Osteoblast (primary cell): ENCODE measurements at regions not wholly inside any gene's neighbourhood (a gene's known extent, or its start where the extent isn't known, plus 50 kb on each side); places are given as distances from the start of the nearest gene placed in this dataset.

Experiments
- DNase-seq: peaks from one replicate; pipeline ENCODE4 v3.0.0; 2011; ENCODE audit warnings: low spot score, mixed read lengths; ENCODE audit not compliant: insufficient read length; ENCODE audit errors: missing footprints
- H2AFZ ChIP-seq: 2 replicates; pipeline ENCODE4 v1.6.0; 2011; ENCODE audit warnings: mild to moderate bottlenecking, low read length
- H3K27ac ChIP-seq: 2 replicates; pipeline ENCODE4 v1.5.1; 2011; ENCODE audit warnings: mild to moderate bottlenecking, low read depth, low read length, moderate library complexity
- H3K27me3 ChIP-seq: 2 replicates; pipeline ENCODE4 v1.6.0; 2012; ENCODE audit warnings: mild to moderate bottlenecking, control low read depth, inconsistent platforms, low read length, moderate library complexity; ENCODE audit not compliant: insufficient read depth
- H3K36me3 ChIP-seq: 2 replicates; pipeline ENCODE4 v1.5.1; 2011; ENCODE audit warnings: mild to moderate bottlenecking, low read length, control low read depth, moderate library complexity; ENCODE audit not compliant: insufficient read depth
- H3K4me1 ChIP-seq: 2 replicates; pipeline ENCODE4 v1.5.1; 2011; ENCODE audit warnings: mild to moderate bottlenecking, low read length, control low read depth, moderate library complexity; ENCODE audit not compliant: insufficient read depth
- H3K4me2 ChIP-seq: 2 replicates; pipeline ENCODE4 v1.6.0; 2011; ENCODE audit warnings: mild to moderate bottlenecking, low read length; ENCODE audit not compliant: insufficient read depth
- H3K4me3 ChIP-seq: fragments of 200-600 bp; sonication (generic); 3 replicates; pipeline ENCODE4 v1.5.1; 2012; ENCODE audit warnings: mild to moderate bottlenecking, low read length, inconsistent platforms; ENCODE audit not compliant: insufficient read depth
- H3K79me2 ChIP-seq: 2 replicates; pipeline ENCODE4 v1.6.0; 2012; ENCODE audit warnings: mild to moderate bottlenecking, low read length, control low read depth, inconsistent platforms; ENCODE audit not compliant: insufficient read depth
- H3K9me3 ChIP-seq: 2 replicates; pipeline ENCODE4 v1.5.1; 2011; ENCODE audit warnings: low read depth, low read length, control low read depth
- H4K20me1 ChIP-seq: 2 replicates; pipeline ENCODE4 v1.6.0; 2012; ENCODE audit warnings: mild to moderate bottlenecking, low read length, control low read depth; ENCODE audit not compliant: insufficient read depth
- TF ChIP-seq, protein P1 (sequence below): IDR thresholded peaks from 2 replicates; pipeline ENCODE4 v1.5.1; 2011; ENCODE audit warnings: mild to moderate bottlenecking, low read depth, low read length, moderate library complexity; ENCODE audit errors: extremely low read depth

DNA sequence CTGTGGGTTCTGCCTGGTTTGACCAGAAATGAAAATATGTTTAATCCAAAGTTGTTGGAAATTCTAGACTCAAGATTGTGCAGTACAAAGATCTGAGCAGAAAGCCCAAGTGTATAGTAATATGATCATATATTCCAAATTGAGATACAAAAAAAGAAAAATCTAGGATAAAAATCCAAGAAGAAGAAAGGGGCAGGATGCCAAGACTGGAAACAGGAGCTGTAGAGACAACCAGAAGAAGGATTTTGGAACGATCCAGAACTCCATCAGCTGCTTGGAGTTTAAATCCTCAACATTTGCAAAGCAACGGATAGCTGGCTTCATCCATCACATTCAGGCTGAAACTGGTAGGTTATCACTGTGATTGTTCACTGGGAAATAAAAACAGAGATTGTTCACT is 333.6 kb upstream of the UBE2E3 start:
- Histone ChIP-seq H3K9me3 (no peaks in the 10 kb centered on the region), H3K4me3 (no peak overlapping the region), H3K4me2 (no peak overlapping the region), H2AFZ (no peak overlapping the region), H3K36me3 (no peaks in the 10 kb centered on the region), H3K27me3 (no peaks in the 10 kb centered on the region), H3K27ac (no peak overlapping the region), H3K4me1 (peaks cover 4% of the 10 kb centered on the region), H3K79me2 (no peaks in the 10 kb centered on the region), H4K20me1 (no peaks in the 10 kb centered on the region)
- DNase-seq: no peak
- TF ChIP-seq, protein P1, sequence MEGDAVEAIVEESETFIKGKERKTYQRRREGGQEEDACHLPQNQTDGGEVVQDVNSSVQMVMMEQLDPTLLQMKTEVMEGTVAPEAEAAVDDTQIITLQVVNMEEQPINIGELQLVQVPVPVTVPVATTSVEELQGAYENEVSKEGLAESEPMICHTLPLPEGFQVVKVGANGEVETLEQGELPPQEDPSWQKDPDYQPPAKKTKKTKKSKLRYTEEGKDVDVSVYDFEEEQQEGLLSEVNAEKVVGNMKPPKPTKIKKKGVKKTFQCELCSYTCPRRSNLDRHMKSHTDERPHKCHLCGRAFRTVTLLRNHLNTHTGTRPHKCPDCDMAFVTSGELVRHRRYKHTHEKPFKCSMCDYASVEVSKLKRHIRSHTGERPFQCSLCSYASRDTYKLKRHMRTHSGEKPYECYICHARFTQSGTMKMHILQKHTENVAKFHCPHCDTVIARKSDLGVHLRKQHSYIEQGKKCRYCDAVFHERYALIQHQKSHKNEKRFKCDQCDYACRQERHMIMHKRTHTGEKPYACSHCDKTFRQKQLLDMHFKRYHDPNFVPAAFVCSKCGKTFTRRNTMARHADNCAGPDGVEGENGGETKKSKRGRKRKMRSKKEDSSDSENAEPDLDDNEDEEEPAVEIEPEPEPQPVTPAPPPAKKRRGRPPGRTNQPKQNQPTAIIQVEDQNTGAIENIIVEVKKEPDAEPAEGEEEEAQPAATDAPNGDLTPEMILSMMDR: no peak

DNA sequence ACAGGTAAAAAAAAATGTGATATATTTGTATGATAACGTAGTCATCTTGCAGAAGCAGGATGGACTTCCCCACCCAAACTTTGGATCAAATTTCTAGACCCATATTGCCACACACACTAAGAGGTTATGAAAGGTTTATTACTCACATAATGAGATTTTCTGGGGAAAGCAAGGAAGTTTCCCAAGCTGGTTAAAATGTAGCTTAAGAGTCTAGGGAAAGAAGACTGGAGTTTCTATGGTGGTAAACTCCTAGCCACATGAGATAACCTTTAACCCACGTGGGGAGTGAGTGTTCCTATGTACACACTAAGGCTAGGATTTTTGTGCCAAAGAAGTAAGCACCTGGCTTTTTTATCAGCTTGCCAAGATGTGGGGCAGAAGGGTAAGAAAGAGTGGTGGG is 335.7 kb upstream of the UBE2E3 start:
- Histone ChIP-seq H3K9me3 (no peaks in the 10 kb centered on the region), H4K20me1 (no peaks in the 10 kb centered on the region), H3K4me1 (peaks cover 4% of the 10 kb centered on the region), H3K4me3 (no peak overlapping the region), H3K36me3 (no peaks in the 10 kb centered on the region), H3K79me2 (no peaks in the 10 kb centered on the region), H3K4me2 (no peak overlapping the region), H3K27me3 (no peaks in the 10 kb centered on the region), H2AFZ (no peak overlapping the region), H3K27ac (no peak overlapping the region)
- no peak for DNase-seq
- TF ChIP-seq, protein P1: no peak

DNA sequence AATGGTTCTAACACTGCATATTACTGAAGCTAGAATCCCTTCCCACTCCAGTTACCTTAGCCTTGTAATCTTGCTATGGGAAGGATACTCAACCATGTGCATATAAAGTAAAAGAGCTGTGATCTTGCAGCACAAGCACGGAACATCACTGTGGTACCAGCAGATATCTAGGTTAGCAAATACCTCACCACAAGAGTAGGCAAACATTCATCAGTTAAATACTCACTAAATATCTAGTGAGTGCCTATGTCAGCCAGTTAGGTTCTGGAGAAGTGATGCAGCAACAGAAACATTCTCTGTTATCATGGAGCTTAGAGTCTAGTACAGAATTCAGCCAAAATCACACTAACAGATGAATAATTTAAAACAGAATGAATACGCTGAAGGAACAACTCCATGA is 349.6 kb upstream of the UBE2E3 start:
- no peaks in the 10 kb centered on the region for H3K36me3 ChIP-seq
- peak; percentile 50 for DNase-seq
- peaks cover 2% of the 10 kb centered on the region for H3K4me1 ChIP-seq
- H4K20me1 ChIP-seq: no peaks in the 10 kb centered on the region
- H2AFZ ChIP-seq: no peak overlapping the region
- no peaks in the 10 kb centered on the region for H3K9me3 ChIP-seq
- H3K4me2 ChIP-seq: no peak overlapping the region
- H3K4me3 ChIP-seq: no peak overlapping the region
- TF ChIP-seq, protein P1: no peak
- H3K27ac ChIP-seq: no peak overlapping the region
- H3K79me2 ChIP-seq: no peaks in the 10 kb centered on the region
- no peaks in the 10 kb centered on the region for H3K27me3 ChIP-seq

DNA sequence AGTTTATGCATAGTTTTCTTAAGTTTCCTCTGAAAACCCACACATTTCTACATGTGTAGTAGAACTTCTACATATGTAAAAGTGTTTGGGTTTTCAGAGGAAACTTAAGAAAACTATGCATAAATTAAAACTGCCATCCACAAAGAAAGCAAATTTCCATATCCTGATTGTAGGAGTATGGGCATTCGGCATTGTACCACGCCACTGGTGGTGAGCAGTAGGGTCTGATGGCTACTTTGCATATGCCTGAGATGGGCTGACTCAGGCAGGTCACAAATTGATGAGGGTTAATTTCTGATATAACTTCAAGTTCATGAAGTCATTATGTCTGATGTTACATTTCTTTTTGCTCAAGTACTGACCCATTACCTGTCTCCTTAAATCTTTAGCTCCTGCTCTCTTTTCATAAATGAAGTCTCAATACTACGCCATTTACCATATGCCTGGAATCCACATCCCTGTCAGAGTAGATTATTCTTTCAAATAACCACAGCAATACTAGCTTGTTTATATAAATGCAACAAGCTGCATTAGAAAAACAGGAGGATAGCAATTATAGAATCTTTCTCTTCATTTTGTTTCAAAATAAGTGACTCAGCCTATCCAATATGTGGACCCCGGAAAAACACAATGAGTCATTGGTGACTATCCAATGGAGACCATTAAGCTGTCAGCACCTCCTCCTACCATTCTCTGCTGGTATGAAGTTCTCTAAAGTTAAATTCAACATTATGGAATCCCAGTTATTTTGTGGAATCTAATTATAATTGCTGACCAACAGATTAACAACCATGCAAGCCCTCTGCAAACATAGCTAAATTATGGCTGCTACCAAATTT is 355.2 kb upstream of the UBE2E3 start:
- TF ChIP-seq, protein P1: no peak
- Histone ChIP-seq H3K79me2 (no peaks in the 10 kb centered on the region), H3K27me3 (no peaks in the 10 kb centered on the region), H3K27ac (peak overlapping the region; percentile 21), H3K4me3 (no peak overlapping the region), H3K4me2 (peak overlapping the region; percentile 5), H3K36me3 (no peaks in the 10 kb centered on the region), H4K20me1 (no peaks in the 10 kb centered on the region), H2AFZ (no peak overlapping the region), H3K4me1 (peaks cover 35% of the 10 kb centered on the region), H3K9me3 (no peaks in the 10 kb centered on the region)
- DNase-seq: peak; percentile 38
